ENCODE measurements at regions not wholly inside any gene's neighbourhood (a gene's known extent, or its start where the extent isn't known, plus 50 kb on each side); places are given as distances from the start of the nearest gene placed in this dataset.
"Not testable (repeated sequence)": the region's sequence is repeated elsewhere in the genome, so short reads cannot be mapped to it uniquely, and the experiment has no call there.

GRCh38 chr5:100341485-100341884 lies 193.7 kb upstream of the FAM174A start:
- H3K27ac ChIP-seq (ENCODE audit: low read depth in 1 of 2, low read length in 1 of 2); H3K9me3 ChIP-seq (ENCODE audit: control insufficient read depth in 4 of 4, insufficient read depth in 3 of 4, low read length in 3 of 4); H3K27me3 ChIP-seq (ENCODE audit: control insufficient read depth in 3 of 3, insufficient read depth in 3 of 3, low read length in 2 of 3); H3K4me1 ChIP-seq (ENCODE audit: control insufficient read depth in 5 of 5, insufficient read depth in 5 of 5, low read length in 5 of 5); ATAC-seq (ENCODE audit: insufficient read depth, low FRiP score); H3K9ac ChIP-seq (ENCODE audit: insufficient read depth in 1 of 2, low read length in 2 of 2); DNase-seq; H3K36me3 ChIP-seq (ENCODE audit: control insufficient read depth in 4 of 4, insufficient read depth in 4 of 4, low read length in 4 of 4); H3K4me3 ChIP-seq: not testable (repeated sequence)
- no CpG with 5 or more reads among the region's 3 CpGs for WGBS, 2 donors

- Histone ChIP-seq H3K4me1 (ENCODE audit: control insufficient read depth in 5 of 5, insufficient read depth in 5 of 5, low read length in 5 of 5) (no peaks in the 10 kb centered on the region), H3K27ac (ENCODE audit: low read depth in 1 of 2, low read length in 1 of 2) (no peak overlapping the region), H3K4me3 (no peak overlapping the region), H3K27me3 (ENCODE audit: control insufficient read depth in 3 of 3, insufficient read depth in 3 of 3, low read length in 2 of 3) (no peaks in the 10 kb centered on the region), H3K36me3 (ENCODE audit: control insufficient read depth in 4 of 4, insufficient read depth in 4 of 4, low read length in 4 of 4) (no peaks in the 10 kb centered on the region), H3K9me3 (ENCODE audit: control insufficient read depth in 4 of 4, insufficient read depth in 3 of 4, low read length in 3 of 4) (peaks cover 0 to 4% (median under 1%) of the 10 kb centered on the region in 4 donors), H3K9ac (ENCODE audit: insufficient read depth in 1 of 2, low read length in 2 of 2) (no peak overlapping the region)
- ATAC-seq (ENCODE audit: insufficient read depth, low FRiP score), result no peak
- no peak for DNase-seq
- WGBS, 2 donors, result 79 to 90% methylated on average over 3 of the region's 3 CpGs
- TF ChIP-seq CTCF (IDR thresholded peaks at IDR 0.05; ENCODE audit: control extremely low read depth, extremely low read depth), result no peak
Measured at GRCh38 chr5:100322483-100322882, 212.7 kb upstream of the FAM174A start.

GRCh38 chr5:100319885-100320284 lies 215.3 kb upstream of the FAM174A start:
- Histone ChIP-seq H3K9ac (ENCODE audit: insufficient read depth in 1 of 2, low read length in 2 of 2) (no peak overlapping the region), H3K27ac (ENCODE audit: low read depth in 1 of 2, low read length in 1 of 2) (no peak overlapping the region), H3K36me3 (ENCODE audit: control insufficient read depth in 4 of 4, insufficient read depth in 4 of 4, low read length in 4 of 4) (no peaks in the 10 kb centered on the region), H3K4me1 (ENCODE audit: control insufficient read depth in 5 of 5, insufficient read depth in 5 of 5, low read length in 5 of 5) (no peaks in the 10 kb centered on the region), H3K4me3 (no peak overlapping the region), H3K9me3 (ENCODE audit: control insufficient read depth in 4 of 4, insufficient read depth in 3 of 4, low read length in 3 of 4) (peaks cover 0 to 4% (median under 1%) of the 10 kb centered on the region in 4 donors), H3K27me3 (ENCODE audit: control insufficient read depth in 3 of 3, insufficient read depth in 3 of 3, low read length in 2 of 3) (no peaks in the 10 kb centered on the region)
- ATAC-seq (ENCODE audit: insufficient read depth, low FRiP score), result no peak
- no peak for TF ChIP-seq CTCF (IDR thresholded peaks at IDR 0.05; ENCODE audit: control extremely low read depth, extremely low read depth)
- DNase-seq, result no peak
- WGBS, 2 donors, result 78 to 80% methylated on average over 2 of the region's 2 CpGs

GRCh38 chr5:100313657-100314056 lies 221.5 kb upstream of the FAM174A start:
- DNase-seq, result no peak
- no peak for ATAC-seq (ENCODE audit: insufficient read depth, low FRiP score)
- no peak overlapping the region for H3K27ac ChIP-seq (ENCODE audit: low read depth in 1 of 2, low read length in 1 of 2)
- no peaks in the 10 kb centered on the region for H3K36me3 ChIP-seq (ENCODE audit: control insufficient read depth in 4 of 4, insufficient read depth in 4 of 4, low read length in 4 of 4)
- no peaks in the 10 kb centered on the region for H3K4me1 ChIP-seq (ENCODE audit: control insufficient read depth in 5 of 5, insufficient read depth in 5 of 5, low read length in 5 of 5)
- no peak overlapping the region for H3K4me3 ChIP-seq
- H3K9me3 ChIP-seq (ENCODE audit: control insufficient read depth in 4 of 4, insufficient read depth in 3 of 4, low read length in 3 of 4), result no peaks in the 10 kb centered on the region
- H3K27me3 ChIP-seq (ENCODE audit: control insufficient read depth in 3 of 3, insufficient read depth in 3 of 3, low read length in 2 of 3), result no peaks in the 10 kb centered on the region
- no peak overlapping the region for H3K9ac ChIP-seq (ENCODE audit: insufficient read depth in 1 of 2, low read length in 2 of 2)
- 7 to 19% methylated on average over 1 of the region's 1 CpG for WGBS, 2 donors
- no peak for TF ChIP-seq CTCF (IDR thresholded peaks at IDR 0.05; ENCODE audit: control extremely low read depth, extremely low read depth)

Measured in lung (tissue), 11 donors.